Superior temporal gyrus (tissue), 1 donor: ENCODE measurements at regions not wholly inside any gene's neighbourhood (a gene's known extent, or its start where the extent isn't known, plus 50 kb on each side); places are given as distances from the start of the nearest gene placed in this dataset.

Source experiments
- DNase-seq: peaks from one replicate; pipeline ENCODE4 v3.0.0-alpha.2; 2016; ENCODE audit errors: extremely low spot score

- DNase-seq = no peak
Observed at GRCh38 chr1:221850470-221851187, 108.7 kb upstream of the DUSP10 start.

- DNase-seq = no peak
Observed at GRCh38 chr1:221849897-221850296, 108.0 kb upstream of the DUSP10 start.

GRCh38 chr1:221849110-221849509, 107.2 kb upstream of the DUSP10 start:
- no peak for DNase-seq

- no peak for DNase-seq
Observed at GRCh38 chr1:221847676-221848075, 105.8 kb upstream of the DUSP10 start.

GRCh38 chr1:221845650-221846371, 103.9 kb upstream of the DUSP10 start:
- DNase-seq = no peak

GRCh38 chr1:221841983-221842335, 100.1 kb upstream of the DUSP10 start:
- DNase-seq = no peak

GRCh38 chr1:221841251-221841982, 99.5 kb upstream of the DUSP10 start:
- no peak for DNase-seq

GRCh38 chr1:221840511-221841243, 98.8 kb upstream of the DUSP10 start:
- DNase-seq = no peak

- DNase-seq = no peak
Observed at GRCh38 chr1:221839782-221840395, 98.0 kb upstream of the DUSP10 start.

- DNase-seq = no peak
Observed at GRCh38 chr1:221839321-221839720, 97.4 kb upstream of the DUSP10 start.

- no peak for DNase-seq
Observed at GRCh38 chr1:221837896-221838295, 96.0 kb upstream of the DUSP10 start.

GRCh38 chr1:221834698-221835513, 93.0 kb upstream of the DUSP10 start:
- DNase-seq = no peak

GRCh38 chr1:221832617-221833016, 90.7 kb upstream of the DUSP10 start:
- DNase-seq = no peak

- no peak for DNase-seq
Observed at GRCh38 chr1:221832151-221832550, 90.3 kb upstream of the DUSP10 start.

GRCh38 chr1:221829327-221830015, 87.6 kb upstream of the DUSP10 start:
- no peak for DNase-seq

GRCh38 chr1:221827307-221827642, 85.4 kb upstream of the DUSP10 start:
- no peak for DNase-seq

GRCh38 chr1:221824909-221825308, 83.0 kb upstream of the DUSP10 start:
- DNase-seq = no peak

- DNase-seq = no peak
Observed at GRCh38 chr1:221824025-221824424, 82.1 kb upstream of the DUSP10 start.

GRCh38 chr1:221823561-221823960, 81.7 kb upstream of the DUSP10 start:
- DNase-seq = no peak

GRCh38 chr1:221823149-221823548, 81.3 kb upstream of the DUSP10 start:
- DNase-seq = no peak
